K562 (cell line): ENCODE measurements at regions not wholly inside any gene's neighbourhood (a gene's known extent, or its start where the extent isn't known, plus 50 kb on each side); places are given as distances from the start of the nearest gene placed in this dataset.
A peak's percentile ranks its signal among the peaks of the same experiment; 100 is the strongest.

Source experiments
- ARNT ChIP-seq, 2 experiments: fragments of 450-650 bp; IDR thresholded peaks; 2 replicates each; pipeline ENCODE4 v1.6.1; 2016; ENCODE audit warnings: mild to moderate bottlenecking in 1 of 2
- CBX3 ChIP-seq, 2 experiments: IDR thresholded peaks; 1 replicate in 1 of 2; 2 replicates in 1 of 2; pipeline ENCODE4 v1.6.1; 2012; ENCODE audit warnings: inconsistent platforms in 2 of 2, low read length in 2 of 2, borderline replicate concordance in 1 of 2, control low read depth in 1 of 2
- CHD4 ChIP-seq: fragments of 200-600 bp; sonication (generic); IDR thresholded peaks from 3 replicates; pipeline ENCODE4 v1.6.1; 2012; ENCODE audit warnings: low read depth, mild to moderate bottlenecking, mixed read lengths, low read length, inconsistent platforms; ENCODE audit not compliant: insufficient read depth, insufficient replicate concordance, poor library complexity, severe bottlenecking
- DPF2 ChIP-seq: fragments of 450-650 bp; IDR thresholded peaks from 2 replicates; pipeline ENCODE4 v1.6.1; 2016
- EHMT2 ChIP-seq: fragments of 450-650 bp; IDR thresholded peaks from 2 replicates; pipeline ENCODE4 v1.6.1; 2018; ENCODE audit warnings: antibody characterized with exemption
- EZH2 ChIP-seq: IDR thresholded peaks from 2 replicates; pipeline ENCODE4 v1.6.1; 2012; ENCODE audit warnings: low read depth, mild to moderate bottlenecking, inconsistent platforms, low read length, borderline replicate concordance
- MED1 ChIP-seq: sonication (generic); formaldehyde crosslinking; IDR thresholded peaks from 2 replicates; pipeline ENCODE4 v1.8.1; 2023; ENCODE audit warnings: missing genetic modification reagents, borderline replicate concordance
- MIER1 ChIP-seq: fragments of 450-650 bp; IDR thresholded peaks from 2 replicates; pipeline ENCODE4 v1.6.1; 2016; ENCODE audit warnings: antibody characterized with exemption, mild to moderate bottlenecking, low read depth
- POLR3G ChIP-seq: IDR thresholded peaks from 2 replicates; pipeline ENCODE4 v1.6.1; 2011; ENCODE audit not compliant: insufficient read length, insufficient replicate concordance; ENCODE audit errors: extremely low read depth
- SRSF1 ChIP-seq: fragments of 200-400 bp; formaldehyde crosslinking; IDR thresholded peaks from 2 replicates; pipeline ENCODE4 v1.6.1; 2017; ENCODE audit warnings: mild to moderate bottlenecking, low read depth, low read length, moderate library complexity
- TRIM24 ChIP-seq, 2 experiments: fragments of 450-650 bp; IDR thresholded peaks; 2 replicates each; pipeline ENCODE4 v1.6.1; 2016
- ZNF140 ChIP-seq: fragments of 250-450 bp; sonication (Bioruptor Pico); IDR thresholded peaks from 2 replicates; pipeline ENCODE4 v1.8.0; 2021; ENCODE audit warnings: moderate library complexity, mild to moderate bottlenecking, inconsistent platforms
- TF ChIP-seq, protein P1 (sequence below): sonication (generic); formaldehyde crosslinking; IDR thresholded peaks from 2 replicates; pipeline ENCODE4 v1.8.0; 2022; ENCODE audit warnings: mild to moderate bottlenecking, missing genetic modification reagents
- TF ChIP-seq, protein P2 (sequence below): fragments of 250-450 bp; sonication (Bioruptor Pico); IDR thresholded peaks from 2 replicates; pipeline ENCODE4 v1.9.0; 2021; ENCODE audit warnings: mild to moderate bottlenecking
- TF ChIP-seq, protein P3 (sequence below): fragments of 450-650 bp; IDR thresholded peaks from 2 replicates; pipeline ENCODE4 v1.6.1; 2017; ENCODE audit warnings: antibody characterized with exemption, mild to moderate bottlenecking
- TF ChIP-seq, protein P4 (sequence below): fragments of 450-650 bp; IDR thresholded peaks from 2 replicates; pipeline ENCODE4 v1.6.1; 2016; ENCODE audit warnings: low read depth, mild to moderate bottlenecking, moderate library complexity
- TF ChIP-seq, protein P5 (sequence below): sonication (generic); formaldehyde crosslinking; IDR thresholded peaks from 2 replicates; pipeline ENCODE4 v1.8.1; 2023; ENCODE audit warnings: mild to moderate bottlenecking, missing genetic modification reagents

DNA sequence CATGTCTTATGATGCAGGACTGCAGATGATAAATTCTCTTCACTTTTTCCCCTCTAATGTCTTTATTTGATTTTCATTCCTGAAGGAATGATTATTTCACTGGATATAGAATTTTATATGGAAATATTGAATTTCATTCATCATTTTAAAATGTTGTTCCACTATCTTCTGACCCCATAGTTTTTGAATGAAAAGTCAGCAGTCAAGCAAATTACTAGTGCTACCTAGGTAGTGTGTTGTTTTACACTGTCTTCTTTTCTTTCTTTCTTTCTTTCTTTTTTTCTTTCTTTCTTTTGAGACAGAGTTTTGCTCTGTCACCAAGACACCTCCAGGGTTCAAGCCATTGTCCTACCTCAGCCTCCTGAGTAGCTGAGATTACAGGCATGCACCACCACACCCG lies 76.9 kb downstream of the WSB1 start (continued):
- TF ChIP-seq, protein P1, sequence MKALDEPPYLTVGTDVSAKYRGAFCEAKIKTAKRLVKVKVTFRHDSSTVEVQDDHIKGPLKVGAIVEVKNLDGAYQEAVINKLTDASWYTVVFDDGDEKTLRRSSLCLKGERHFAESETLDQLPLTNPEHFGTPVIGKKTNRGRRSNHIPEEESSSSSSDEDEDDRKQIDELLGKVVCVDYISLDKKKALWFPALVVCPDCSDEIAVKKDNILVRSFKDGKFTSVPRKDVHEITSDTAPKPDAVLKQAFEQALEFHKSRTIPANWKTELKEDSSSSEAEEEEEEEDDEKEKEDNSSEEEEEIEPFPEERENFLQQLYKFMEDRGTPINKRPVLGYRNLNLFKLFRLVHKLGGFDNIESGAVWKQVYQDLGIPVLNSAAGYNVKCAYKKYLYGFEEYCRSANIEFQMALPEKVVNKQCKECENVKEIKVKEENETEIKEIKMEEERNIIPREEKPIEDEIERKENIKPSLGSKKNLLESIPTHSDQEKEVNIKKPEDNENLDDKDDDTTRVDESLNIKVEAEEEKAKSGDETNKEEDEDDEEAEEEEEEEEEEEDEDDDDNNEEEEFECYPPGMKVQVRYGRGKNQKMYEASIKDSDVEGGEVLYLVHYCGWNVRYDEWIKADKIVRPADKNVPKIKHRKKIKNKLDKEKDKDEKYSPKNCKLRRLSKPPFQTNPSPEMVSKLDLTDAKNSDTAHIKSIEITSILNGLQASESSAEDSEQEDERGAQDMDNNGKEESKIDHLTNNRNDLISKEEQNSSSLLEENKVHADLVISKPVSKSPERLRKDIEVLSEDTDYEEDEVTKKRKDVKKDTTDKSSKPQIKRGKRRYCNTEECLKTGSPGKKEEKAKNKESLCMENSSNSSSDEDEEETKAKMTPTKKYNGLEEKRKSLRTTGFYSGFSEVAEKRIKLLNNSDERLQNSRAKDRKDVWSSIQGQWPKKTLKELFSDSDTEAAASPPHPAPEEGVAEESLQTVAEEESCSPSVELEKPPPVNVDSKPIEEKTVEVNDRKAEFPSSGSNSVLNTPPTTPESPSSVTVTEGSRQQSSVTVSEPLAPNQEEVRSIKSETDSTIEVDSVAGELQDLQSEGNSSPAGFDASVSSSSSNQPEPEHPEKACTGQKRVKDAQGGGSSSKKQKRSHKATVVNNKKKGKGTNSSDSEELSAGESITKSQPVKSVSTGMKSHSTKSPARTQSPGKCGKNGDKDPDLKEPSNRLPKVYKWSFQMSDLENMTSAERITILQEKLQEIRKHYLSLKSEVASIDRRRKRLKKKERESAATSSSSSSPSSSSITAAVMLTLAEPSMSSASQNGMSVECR (CRISPR knock-in tag) = no peak
- TF ChIP-seq ARNT (IDR thresholded peaks at IDR 0.05) (peak in 1 of 2 experiments; percentile 41; a peak in 1 of 4 replicates), TRIM24 (IDR thresholded peaks at IDR 0.05) (peak; percentile 56 to 88), POLR3G (no peak), MIER1 (0 out of 2 replicates have a peak, but pooled peaks have one; percentile 34), EZH2 (no peak), CHD4 (no peak), SRSF1 (no peak), ZNF140 (CRISPR knock-in tag) (no peak), DPF2 (no peak), EHMT2 (0 out of 2 replicates have a peak, but pooled peaks have one; percentile 42), MED1 (CRISPR knock-in tag) (no peak), CBX3 (IDR thresholded peaks at IDR 0.05; ENCODE audit: borderline replicate concordance in 1 of 2, low read length in 2 of 2) (peak in 1 of 2 experiments; percentile 98; a peak in 2 of 3 replicates)
- TF ChIP-seq, protein P2, sequence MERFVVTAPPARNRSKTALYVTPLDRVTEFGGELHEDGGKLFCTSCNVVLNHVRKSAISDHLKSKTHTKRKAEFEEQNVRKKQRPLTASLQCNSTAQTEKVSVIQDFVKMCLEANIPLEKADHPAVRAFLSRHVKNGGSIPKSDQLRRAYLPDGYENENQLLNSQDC (CRISPR knock-in tag) = no peak
- TF ChIP-seq, protein P3, sequence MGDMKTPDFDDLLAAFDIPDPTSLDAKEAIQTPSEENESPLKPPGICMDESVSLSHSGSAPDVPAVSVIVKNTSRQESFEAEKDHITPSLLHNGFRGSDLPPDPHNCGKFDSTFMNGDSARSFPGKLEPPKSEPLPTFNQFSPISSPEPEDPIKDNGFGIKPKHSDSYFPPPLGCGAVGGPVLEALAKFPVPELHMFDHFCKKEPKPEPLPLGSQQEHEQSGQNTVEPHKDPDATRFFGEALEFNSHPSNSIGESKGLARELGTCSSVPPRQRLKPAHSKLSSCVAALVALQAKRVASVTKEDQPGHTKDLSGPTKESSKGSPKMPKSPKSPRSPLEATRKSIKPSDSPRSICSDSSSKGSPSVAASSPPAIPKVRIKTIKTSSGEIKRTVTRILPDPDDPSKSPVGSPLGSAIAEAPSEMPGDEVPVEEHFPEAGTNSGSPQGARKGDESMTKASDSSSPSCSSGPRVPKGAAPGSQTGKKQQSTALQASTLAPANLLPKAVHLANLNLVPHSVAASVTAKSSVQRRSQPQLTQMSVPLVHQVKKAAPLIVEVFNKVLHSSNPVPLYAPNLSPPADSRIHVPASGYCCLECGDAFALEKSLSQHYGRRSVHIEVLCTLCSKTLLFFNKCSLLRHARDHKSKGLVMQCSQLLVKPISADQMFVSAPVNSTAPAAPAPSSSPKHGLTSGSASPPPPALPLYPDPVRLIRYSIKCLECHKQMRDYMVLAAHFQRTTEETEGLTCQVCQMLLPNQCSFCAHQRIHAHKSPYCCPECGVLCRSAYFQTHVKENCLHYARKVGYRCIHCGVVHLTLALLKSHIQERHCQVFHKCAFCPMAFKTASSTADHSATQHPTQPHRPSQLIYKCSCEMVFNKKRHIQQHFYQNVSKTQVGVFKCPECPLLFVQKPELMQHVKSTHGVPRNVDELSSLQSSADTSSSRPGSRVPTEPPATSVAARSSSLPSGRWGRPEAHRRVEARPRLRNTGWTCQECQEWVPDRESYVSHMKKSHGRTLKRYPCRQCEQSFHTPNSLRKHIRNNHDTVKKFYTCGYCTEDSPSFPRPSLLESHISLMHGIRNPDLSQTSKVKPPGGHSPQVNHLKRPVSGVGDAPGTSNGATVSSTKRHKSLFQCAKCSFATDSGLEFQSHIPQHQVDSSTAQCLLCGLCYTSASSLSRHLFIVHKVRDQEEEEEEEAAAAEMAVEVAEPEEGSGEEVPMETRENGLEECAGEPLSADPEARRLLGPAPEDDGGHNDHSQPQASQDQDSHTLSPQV = no peak
- TF ChIP-seq, protein P4, sequence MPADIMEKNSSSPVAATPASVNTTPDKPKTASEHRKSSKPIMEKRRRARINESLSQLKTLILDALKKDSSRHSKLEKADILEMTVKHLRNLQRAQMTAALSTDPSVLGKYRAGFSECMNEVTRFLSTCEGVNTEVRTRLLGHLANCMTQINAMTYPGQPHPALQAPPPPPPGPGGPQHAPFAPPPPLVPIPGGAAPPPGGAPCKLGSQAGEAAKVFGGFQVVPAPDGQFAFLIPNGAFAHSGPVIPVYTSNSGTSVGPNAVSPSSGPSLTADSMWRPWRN = no peak
- TF ChIP-seq, protein P5, sequence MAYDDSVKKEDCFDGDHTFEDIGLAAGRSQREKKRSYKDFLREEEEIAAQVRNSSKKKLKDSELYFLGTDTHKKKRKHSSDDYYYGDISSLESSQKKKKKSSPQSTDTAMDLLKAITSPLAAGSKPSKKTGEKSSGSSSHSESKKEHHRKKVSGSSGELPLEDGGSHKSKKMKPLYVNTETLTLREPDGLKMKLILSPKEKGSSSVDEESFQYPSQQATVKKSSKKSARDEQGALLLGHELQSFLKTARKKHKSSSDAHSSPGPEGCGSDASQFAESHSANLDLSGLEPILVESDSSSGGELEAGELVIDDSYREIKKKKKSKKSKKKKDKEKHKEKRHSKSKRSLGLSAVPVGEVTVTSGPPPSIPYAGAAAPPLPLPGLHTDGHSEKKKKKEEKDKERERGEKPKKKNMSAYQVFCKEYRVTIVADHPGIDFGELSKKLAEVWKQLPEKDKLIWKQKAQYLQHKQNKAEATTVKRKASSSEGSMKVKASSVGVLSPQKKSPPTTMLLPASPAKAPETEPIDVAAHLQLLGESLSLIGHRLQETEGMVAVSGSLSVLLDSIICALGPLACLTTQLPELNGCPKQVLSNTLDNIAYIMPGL (CRISPR knock-in tag) = no peak
